Breast epithelium (tissue), 4 donors: ENCODE measurements at regions not wholly inside any gene's neighbourhood (a gene's known extent, or its start where the extent isn't known, plus 50 kb on each side); places are given as distances from the start of the nearest gene placed in this dataset.

ENCODE experiments used
- DNase-seq, 2 donors: peaks; one replicate each; pipeline ENCODE4 v3.0.0-alpha.2; 2019; ENCODE audit warnings: low spot score in 2 of 2
- H3K27ac ChIP-seq, 2 donors: fragments of 200-600 bp; sonication (generic) in 1 of 2; one replicate each; pipeline ENCODE4 v1.5.1; 2016 to 2019; ENCODE audit warnings: mild to moderate bottlenecking in 1 of 2
- H3K27me3 ChIP-seq, 2 donors: fragments of 200-600 bp; sonication (generic) in 1 of 2; one replicate each; pipeline versions ENCODE4 v1.5.1 to v1.6.0; 2017 to 2019; ENCODE audit warnings: control low read depth in 1 of 2, mild to moderate bottlenecking in 1 of 2
- H3K36me3 ChIP-seq: fragments of 200-600 bp; one replicate; pipeline ENCODE4 v1.5.1; 2019
- H3K4me1 ChIP-seq, 2 donors: fragments of 200-600 bp; sonication (generic); one replicate each; pipeline ENCODE4 v1.5.1; 2016 to 2019; ENCODE audit warnings: control low read depth in 1 of 2
- H3K4me3 ChIP-seq, 3 donors: fragments of 200-600 bp; sonication (generic); 1 replicate in 2 of 3; 2 replicates in 1 of 3; pipeline ENCODE4 v1.5.1; 2016 to 2019; ENCODE audit warnings: mild to moderate bottlenecking in 3 of 3, moderate library complexity in 2 of 3
- H3K9me3 ChIP-seq, 2 donors: fragments of 200-600 bp; sonication (generic) in 1 of 2; one replicate each; pipeline ENCODE4 v1.5.1; 2016 to 2019; ENCODE audit warnings: control low read depth in 1 of 2
- POLR2A ChIP-seq: fragments of 450-650 bp; IDR thresholded peaks from one replicate; pipeline ENCODE4 v1.6.1; 2016; ENCODE audit warnings: antibody characterized with exemption, mild to moderate bottlenecking, moderate library complexity
- POLR2AphosphoS5 ChIP-seq, 3 donors: sonication (generic); formaldehyde crosslinking; IDR thresholded peaks; one replicate each; pipeline ENCODE4 v1.6.1; 2017; ENCODE audit warnings: antibody characterized with exemption in 3 of 3
- intact Hi-C: fragments of 100-400 bp; cut with DNase I; formaldehyde crosslinking; loops from one replicate; pipeline ENCODE4 v1.15.1; 2023; ENCODE audit warnings: low total_unique reads
- TF ChIP-seq, protein P1 (sequence below), 3 donors: fragments of 450-650 bp; IDR thresholded peaks; one replicate each; pipeline ENCODE4 v1.5.1; 2016 to 2017; ENCODE audit warnings: antibody characterized with exemption in 3 of 3, mild to moderate bottlenecking in 3 of 3, moderate library complexity in 3 of 3

DNA sequence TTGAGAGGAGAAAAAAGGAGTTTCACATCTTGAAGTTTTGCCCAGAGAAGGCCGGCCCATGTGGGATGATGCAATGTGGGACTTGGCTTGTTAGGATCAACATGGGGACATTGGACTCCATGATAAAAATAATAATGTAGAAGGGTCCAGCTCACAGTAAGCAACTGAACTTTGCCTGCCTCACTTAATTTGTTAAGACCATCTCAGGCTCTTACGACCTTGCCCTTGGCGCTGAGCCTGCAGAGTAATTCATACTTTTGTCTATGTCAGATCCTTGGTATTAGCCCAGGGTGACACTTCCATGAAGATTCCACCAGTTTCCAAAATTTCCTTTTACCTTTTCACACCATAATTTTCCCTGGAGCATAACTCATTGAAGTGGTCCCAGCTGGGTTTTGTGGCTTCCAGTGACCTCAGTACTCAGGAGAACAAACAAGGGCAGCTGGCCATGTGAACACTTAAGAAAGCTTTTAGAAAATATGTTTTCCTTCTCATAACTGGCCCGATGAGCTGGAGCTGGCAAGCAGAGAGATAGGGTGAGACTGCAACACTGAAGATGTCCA lies 315.4 kb upstream of the RASGRP1 start:
- no peak overlapping the region for H3K4me3 ChIP-seq
- H3K9me3 ChIP-seq = no peaks in the 10 kb centered on the region
- H3K27me3 ChIP-seq = no peaks in the 10 kb centered on the region
- no peaks in the 10 kb centered on the region for H3K4me1 ChIP-seq
- intact Hi-C loops = no loop called here
- no peaks in the 10 kb centered on the region for H3K36me3 ChIP-seq
- DNase-seq = peak in 1 of 2 donors; percentile 57
- peak in 1 of 3 donors; percentile 81 for TF ChIP-seq POLR2AphosphoS5 (IDR thresholded peaks at IDR 0.05)
- no peak for TF ChIP-seq POLR2A
- peak overlapping the region; percentile 50 for H3K27ac ChIP-seq

DNA sequence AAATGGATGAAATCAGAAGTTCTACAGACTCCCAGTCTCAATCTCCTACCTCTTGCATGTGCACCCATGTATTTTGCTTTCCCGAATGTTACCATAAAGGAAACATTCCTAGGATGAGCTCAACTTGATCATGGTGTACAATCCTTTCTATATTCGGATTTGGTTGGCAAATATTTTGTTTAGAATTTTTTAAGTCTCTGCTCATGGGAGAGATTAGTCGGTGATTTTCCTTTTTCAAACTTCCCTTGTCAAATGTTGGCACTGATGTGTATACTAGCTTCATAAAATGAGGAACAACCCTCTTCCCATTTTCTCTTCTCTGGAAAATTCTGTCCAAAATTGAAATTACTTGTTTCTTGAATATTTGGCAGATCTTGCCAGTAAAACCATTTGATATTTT lies 317.6 kb upstream of the RASGRP1 start:
- no peak for DNase-seq
- H3K4me1 ChIP-seq = no peaks in the 10 kb centered on the region
- no peaks in the 10 kb centered on the region for H3K36me3 ChIP-seq
- H3K27ac ChIP-seq = no peak overlapping the region
- no peak overlapping the region for H3K4me3 ChIP-seq
- TF ChIP-seq POLR2A (no peak), POLR2AphosphoS5 (IDR thresholded peaks at IDR 0.05) (no peak)
- TF ChIP-seq, protein P1, sequence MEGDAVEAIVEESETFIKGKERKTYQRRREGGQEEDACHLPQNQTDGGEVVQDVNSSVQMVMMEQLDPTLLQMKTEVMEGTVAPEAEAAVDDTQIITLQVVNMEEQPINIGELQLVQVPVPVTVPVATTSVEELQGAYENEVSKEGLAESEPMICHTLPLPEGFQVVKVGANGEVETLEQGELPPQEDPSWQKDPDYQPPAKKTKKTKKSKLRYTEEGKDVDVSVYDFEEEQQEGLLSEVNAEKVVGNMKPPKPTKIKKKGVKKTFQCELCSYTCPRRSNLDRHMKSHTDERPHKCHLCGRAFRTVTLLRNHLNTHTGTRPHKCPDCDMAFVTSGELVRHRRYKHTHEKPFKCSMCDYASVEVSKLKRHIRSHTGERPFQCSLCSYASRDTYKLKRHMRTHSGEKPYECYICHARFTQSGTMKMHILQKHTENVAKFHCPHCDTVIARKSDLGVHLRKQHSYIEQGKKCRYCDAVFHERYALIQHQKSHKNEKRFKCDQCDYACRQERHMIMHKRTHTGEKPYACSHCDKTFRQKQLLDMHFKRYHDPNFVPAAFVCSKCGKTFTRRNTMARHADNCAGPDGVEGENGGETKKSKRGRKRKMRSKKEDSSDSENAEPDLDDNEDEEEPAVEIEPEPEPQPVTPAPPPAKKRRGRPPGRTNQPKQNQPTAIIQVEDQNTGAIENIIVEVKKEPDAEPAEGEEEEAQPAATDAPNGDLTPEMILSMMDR (IDR thresholded peaks at IDR 0.05) = no peak
- no peaks in the 10 kb centered on the region for H3K27me3 ChIP-seq
- no peaks in the 10 kb centered on the region for H3K9me3 ChIP-seq
- intact Hi-C loops = no loop called here

DNA sequence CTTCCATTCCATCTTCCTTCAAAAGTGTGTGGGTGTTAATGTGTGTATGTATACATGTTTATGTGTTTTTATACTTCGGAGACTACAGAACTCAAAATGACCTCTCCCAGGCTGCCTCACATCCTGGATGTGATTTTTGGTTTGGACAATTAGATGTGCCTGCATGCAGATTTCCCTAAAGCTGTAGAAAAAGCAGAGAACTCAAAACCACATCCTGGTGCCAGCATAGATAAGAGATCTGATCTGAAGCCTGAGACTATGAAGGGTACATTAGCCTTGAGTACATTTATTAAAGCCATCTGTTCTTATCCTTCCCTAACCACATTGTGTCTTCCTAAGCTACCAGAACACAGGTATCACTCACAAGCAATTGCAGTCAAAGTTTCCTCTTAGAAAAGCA lies 319.4 kb upstream of the RASGRP1 start:
- H3K4me1 ChIP-seq = no peaks in the 10 kb centered on the region
- no peaks in the 10 kb centered on the region for H3K27me3 ChIP-seq
- TF ChIP-seq POLR2A (no peak), POLR2AphosphoS5 (IDR thresholded peaks at IDR 0.05) (no peak)
- TF ChIP-seq, protein P1 (IDR thresholded peaks at IDR 0.05) = no peak
- H3K9me3 ChIP-seq = no peaks in the 10 kb centered on the region
- H3K27ac ChIP-seq = no peak overlapping the region
- H3K4me3 ChIP-seq = no peak overlapping the region
- intact Hi-C loops = no loop called here
- DNase-seq = no peak
- no peaks in the 10 kb centered on the region for H3K36me3 ChIP-seq

DNA sequence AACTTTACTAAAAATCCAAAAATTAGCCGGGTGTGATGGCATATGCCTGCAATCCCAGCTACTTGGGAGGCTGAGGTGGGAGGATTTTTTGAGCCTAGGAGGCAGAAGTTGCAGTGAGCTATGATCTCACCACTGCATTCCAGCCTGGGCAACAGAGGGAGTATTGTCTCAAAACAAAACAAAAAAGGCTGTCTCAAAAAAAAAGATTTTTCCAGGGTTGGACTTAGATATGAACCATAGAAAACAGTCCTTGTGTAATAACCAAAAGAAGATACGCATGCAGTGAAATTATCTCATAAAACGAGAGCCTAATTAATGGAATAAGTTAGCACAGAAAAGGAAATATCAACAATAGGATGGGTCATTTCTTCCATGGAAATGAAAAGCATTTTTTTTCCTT lies 320.4 kb upstream of the RASGRP1 start:
- Histone ChIP-seq H3K9me3 (no peaks in the 10 kb centered on the region), H3K27ac (no peak overlapping the region), H3K4me1 (no peaks in the 10 kb centered on the region), H3K36me3 (no peaks in the 10 kb centered on the region), H3K27me3 (no peaks in the 10 kb centered on the region), H3K4me3 (no peak overlapping the region)
- intact Hi-C loops = no loop called here
- no peak for DNase-seq
- TF ChIP-seq POLR2AphosphoS5 (IDR thresholded peaks at IDR 0.05) (no peak), POLR2A (no peak)
- TF ChIP-seq, protein P1 (IDR thresholded peaks at IDR 0.05) = no peak

DNA sequence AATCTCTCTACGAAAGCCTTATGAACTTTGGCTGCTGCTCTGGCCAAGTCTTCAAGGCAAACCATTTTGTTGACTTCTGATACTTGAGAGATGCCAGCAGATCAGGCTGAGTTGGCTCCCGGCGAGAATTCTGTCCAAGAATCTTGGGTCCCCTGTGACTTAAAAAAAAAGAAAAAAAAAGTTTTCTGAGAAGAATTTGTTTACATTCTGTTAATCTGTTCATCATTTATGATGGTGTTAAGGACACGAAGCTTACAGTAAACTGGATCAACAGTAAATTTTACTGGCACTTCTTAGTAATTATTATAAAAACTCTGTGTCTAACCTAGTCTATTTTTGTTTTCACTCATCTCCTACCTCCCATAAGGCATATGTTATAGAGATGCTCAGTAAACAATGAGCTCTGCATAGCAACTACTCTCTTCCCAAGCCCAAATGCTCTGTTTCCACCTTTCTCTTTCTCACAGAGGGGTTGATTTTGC lies 320.9 kb upstream of the RASGRP1 start:
- no peak overlapping the region for H3K27ac ChIP-seq
- no peak for DNase-seq
- H3K4me3 ChIP-seq = no peak overlapping the region
- H3K36me3 ChIP-seq = no peaks in the 10 kb centered on the region
- TF ChIP-seq POLR2AphosphoS5 (IDR thresholded peaks at IDR 0.05) (no peak), POLR2A (no peak)
- TF ChIP-seq, protein P1 (IDR thresholded peaks at IDR 0.05) = no peak
- H3K9me3 ChIP-seq = no peaks in the 10 kb centered on the region
- H3K27me3 ChIP-seq = no peaks in the 10 kb centered on the region
- intact Hi-C loops = no loop called here
- no peaks in the 10 kb centered on the region for H3K4me1 ChIP-seq
